ENCODE measurements at regions not wholly inside any gene's neighbourhood (a gene's known extent, or its start where the extent isn't known, plus 50 kb on each side); places are given as distances from the start of the nearest gene placed in this dataset.

- no peak overlapping the region for H3K4me2 ChIP-seq
- H2AFZ ChIP-seq (ENCODE audit: low read depth), result no peak overlapping the region
- no peaks in the 10 kb centered on the region for H4K20me1 ChIP-seq (ENCODE audit: insufficient read depth)
- POLR2A ChIA-PET, result no interaction called here
- WGBS (ENCODE audit: low lambda C conversion rate), result 9% methylated on average over 3 of the region's 3 CpGs
- CTCF ChIA-PET, result no interaction called here
- no peaks in the 10 kb centered on the region for H3K79me2 ChIP-seq (ENCODE audit: insufficient read depth)
- H3K9ac ChIP-seq, result no peak overlapping the region
- no peak overlapping the region for H3K4me3 ChIP-seq (ENCODE audit: low read depth in 2 of 2, low read length in 1 of 2)
- no peaks in the 10 kb centered on the region for H3K4me1 ChIP-seq (ENCODE audit: control insufficient read depth in 1 of 2, insufficient read depth in 2 of 2, low read depth in 1 of 2, low read length in 1 of 2)
- H3F3A ChIP-seq (replicated peaks; ENCODE audit: insufficient read depth), result no peaks in the 10 kb centered on the region
- H3K27ac ChIP-seq (ENCODE audit: low read depth in 2 of 2, low read length in 1 of 2), result no peak overlapping the region
- no peak for DNase-seq
- H3K9me3 ChIP-seq, result no peaks in the 10 kb centered on the region
- TF ChIP-seq RXRA (IDR thresholded peaks at IDR 0.05; ENCODE audit: borderline replicate concordance, low read depth) (no peak), RFX5 (IDR thresholded peaks at IDR 0.05; ENCODE audit: low read length) (no peak), EP300 (IDR thresholded peaks at IDR 0.05; ENCODE audit: borderline replicate concordance in 1 of 2, low read depth in 1 of 2, low read length in 1 of 2) (no peak), CTCF (IDR thresholded peaks at IDR 0.05) (no peak), USF1 (IDR thresholded peaks at IDR 0.05; ENCODE audit: borderline replicate concordance, low read depth) (no peak), YY1 (IDR thresholded peaks at IDR 0.05; ENCODE audit: low read depth) (no peak), EZH2phosphoT487 (IDR thresholded peaks at IDR 0.05; ENCODE audit: borderline replicate concordance, low read depth) (no peak), CHD2 (IDR thresholded peaks at IDR 0.05; ENCODE audit: low read length, partially characterized antibody) (no peak), MXI1 (IDR thresholded peaks at IDR 0.05; ENCODE audit: low read depth, low read length) (no peak)
- no peaks in the 10 kb centered on the region for H3K27me3 ChIP-seq (ENCODE audit: insufficient read depth)
- H3K9me2 ChIP-seq, result no peaks in the 10 kb centered on the region
- H3K36me3 ChIP-seq (replicated peaks in 1 of 2; ENCODE audit: control insufficient read depth in 1 of 2, insufficient read depth in 2 of 2, low read length in 1 of 2), result no peaks in the 10 kb centered on the region
These were observed 64.5 kb downstream of the TUSC1 start for GRCh38 chr9:25613709-25614108.

- H3K79me2 ChIP-seq (ENCODE audit: insufficient read depth), result no peaks in the 10 kb centered on the region
- H3K9ac ChIP-seq, result no peak overlapping the region
- no peaks in the 10 kb centered on the region for H3K27me3 ChIP-seq (ENCODE audit: insufficient read depth)
- DNase-seq, result no peak
- no peak for TF ChIP-seq EZH2phosphoT487 (IDR thresholded peaks at IDR 0.05; ENCODE audit: borderline replicate concordance, low read depth)
- H4K20me1 ChIP-seq (ENCODE audit: insufficient read depth), result no peaks in the 10 kb centered on the region
- ChIA-PET POLR2A (no interaction called here), CTCF (no interaction called here)
- no peaks in the 10 kb centered on the region for H3K36me3 ChIP-seq (replicated peaks in 1 of 2; ENCODE audit: control insufficient read depth in 1 of 2, insufficient read depth in 2 of 2, low read length in 1 of 2)
- H3K4me3 ChIP-seq (ENCODE audit: low read depth in 2 of 2, low read length in 1 of 2), result no peak overlapping the region
- H3K4me1 ChIP-seq (ENCODE audit: control insufficient read depth in 1 of 2, insufficient read depth in 2 of 2, low read depth in 1 of 2, low read length in 1 of 2), result no peaks in the 10 kb centered on the region
- H3K27ac ChIP-seq (ENCODE audit: low read depth in 2 of 2, low read length in 1 of 2), result no peak overlapping the region
- H3K9me3 ChIP-seq, result no peaks in the 10 kb centered on the region
- no peaks in the 10 kb centered on the region for H3F3A ChIP-seq (replicated peaks; ENCODE audit: insufficient read depth)
- H3K9me2 ChIP-seq, result no peaks in the 10 kb centered on the region; the same call in 1 of the 2 replicates
- no peak overlapping the region for H3K4me2 ChIP-seq
- H2AFZ ChIP-seq (ENCODE audit: low read depth), result no peak overlapping the region
These were observed 75.1 kb downstream of the TUSC1 start for GRCh38 chr9:25603106-25603505.
